ENCODE measurements at regions not wholly inside any gene's neighbourhood (a gene's known extent, or its start where the extent isn't known, plus 50 kb on each side); places are given as distances from the start of the nearest gene placed in this dataset.

- no peak for TF ChIP-seq POLR2AphosphoS5 (IDR thresholded peaks at IDR 0.05; ENCODE audit: low read depth, low read length)
- no peak for TF ChIP-seq TAF1 (IDR thresholded peaks at IDR 0.05; ENCODE audit: borderline replicate concordance, low read depth, low read length)
These were observed 1190.9 kb upstream of the PRMT6 start for GRCh38 chr1:105865546-105865945.
